Kidney epithelial cell (primary cell): ENCODE measurements at regions not wholly inside any gene's neighbourhood (a gene's known extent, or its start where the extent isn't known, plus 50 kb on each side); places are given as distances from the start of the nearest gene placed in this dataset.
"Not testable (repeated sequence)": the region's sequence is repeated elsewhere in the genome, so short reads cannot be mapped to it uniquely, and the experiment has no call there.

Experiments
- DNase-seq: peaks from one replicate; pipeline ENCODE4 v3.0.0-alpha.2; 2010; ENCODE audit warnings: low read depth
- H3K27me3 ChIP-seq: 2 replicates; pipeline ENCODE4 v1.6.0; 2011; ENCODE audit warnings: low read length; ENCODE audit not compliant: control insufficient read depth, insufficient read depth
- H3K36me3 ChIP-seq: 2 replicates; pipeline ENCODE4 v1.5.1; 2011; ENCODE audit warnings: low read length; ENCODE audit not compliant: control insufficient read depth, insufficient read depth
- H3K4me3 ChIP-seq: 2 replicates; pipeline ENCODE4 v1.5.1; 2011; ENCODE audit warnings: low read depth, mild to moderate bottlenecking, control low read depth, low read length
- TF ChIP-seq, protein P1 (sequence below): IDR thresholded peaks from 2 replicates; pipeline ENCODE4 v1.5.1; 2011; ENCODE audit warnings: mild to moderate bottlenecking, moderate library complexity, low read length, control low read depth, inconsistent platforms; ENCODE audit not compliant: insufficient read depth, poor library complexity, severe bottlenecking

DNA sequence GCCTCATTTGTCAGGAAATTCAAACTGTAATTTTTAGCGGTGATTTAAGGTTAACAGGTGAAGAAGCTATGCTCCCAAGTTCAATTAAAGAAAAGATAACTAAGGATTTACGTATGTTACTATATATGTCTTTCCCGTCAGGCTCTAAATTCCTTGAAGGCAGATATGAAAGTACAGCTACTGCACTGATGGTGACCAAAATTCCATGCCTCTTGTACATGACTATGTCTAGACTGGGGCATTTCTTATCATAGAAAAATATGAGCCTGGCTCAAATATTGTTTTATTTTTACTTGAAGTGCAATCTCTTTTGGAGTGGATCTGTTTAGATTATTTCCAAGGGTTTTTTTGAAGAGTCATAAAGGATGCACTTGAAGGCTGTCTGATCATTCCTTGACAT, 647.1 kb upstream of the KCNMB2 start:
- Histone ChIP-seq H3K27me3 (no peaks in the 10 kb centered on the region), H3K36me3 (no peaks in the 10 kb centered on the region), H3K4me3 (no peak overlapping the region)
- DNase-seq, result no peak
- TF ChIP-seq, protein P1, sequence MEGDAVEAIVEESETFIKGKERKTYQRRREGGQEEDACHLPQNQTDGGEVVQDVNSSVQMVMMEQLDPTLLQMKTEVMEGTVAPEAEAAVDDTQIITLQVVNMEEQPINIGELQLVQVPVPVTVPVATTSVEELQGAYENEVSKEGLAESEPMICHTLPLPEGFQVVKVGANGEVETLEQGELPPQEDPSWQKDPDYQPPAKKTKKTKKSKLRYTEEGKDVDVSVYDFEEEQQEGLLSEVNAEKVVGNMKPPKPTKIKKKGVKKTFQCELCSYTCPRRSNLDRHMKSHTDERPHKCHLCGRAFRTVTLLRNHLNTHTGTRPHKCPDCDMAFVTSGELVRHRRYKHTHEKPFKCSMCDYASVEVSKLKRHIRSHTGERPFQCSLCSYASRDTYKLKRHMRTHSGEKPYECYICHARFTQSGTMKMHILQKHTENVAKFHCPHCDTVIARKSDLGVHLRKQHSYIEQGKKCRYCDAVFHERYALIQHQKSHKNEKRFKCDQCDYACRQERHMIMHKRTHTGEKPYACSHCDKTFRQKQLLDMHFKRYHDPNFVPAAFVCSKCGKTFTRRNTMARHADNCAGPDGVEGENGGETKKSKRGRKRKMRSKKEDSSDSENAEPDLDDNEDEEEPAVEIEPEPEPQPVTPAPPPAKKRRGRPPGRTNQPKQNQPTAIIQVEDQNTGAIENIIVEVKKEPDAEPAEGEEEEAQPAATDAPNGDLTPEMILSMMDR, result no peak

DNA sequence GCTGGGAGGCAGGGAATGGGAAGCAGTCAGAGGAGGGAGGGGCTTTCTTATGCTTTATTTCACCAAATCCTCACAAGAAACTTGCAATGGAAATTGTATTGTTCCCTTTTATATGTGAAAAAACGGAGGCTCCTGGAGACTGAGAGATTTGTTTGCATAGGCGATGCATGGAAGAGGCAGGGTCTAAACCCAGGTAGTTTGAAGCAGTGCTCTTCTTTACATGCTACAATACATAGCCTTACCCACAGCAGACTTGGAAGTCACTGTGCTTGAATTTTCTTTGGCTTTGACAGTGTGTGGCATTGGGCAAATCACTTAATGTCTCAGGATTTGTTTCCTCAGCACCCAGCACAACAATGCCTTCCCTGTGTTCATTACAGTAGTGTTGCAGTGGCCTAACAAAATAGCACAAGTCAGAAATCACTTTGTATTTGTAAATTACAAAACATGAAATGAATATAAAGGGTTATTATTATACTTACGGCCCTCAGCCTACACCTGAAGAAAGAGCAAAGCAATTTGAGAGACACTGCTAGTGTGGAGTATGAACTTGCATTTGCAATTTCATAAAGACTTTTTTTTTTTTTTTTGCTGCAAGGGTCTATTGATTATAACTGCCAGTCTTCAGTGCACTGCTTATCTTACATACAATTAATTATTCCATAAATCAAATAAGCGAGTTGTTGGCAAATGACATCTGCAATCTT, 646.4 kb upstream of the KCNMB2 start:
- Histone ChIP-seq H3K36me3 (no peaks in the 10 kb centered on the region), H3K27me3 (no peaks in the 10 kb centered on the region), H3K4me3 (no peak overlapping the region)
- DNase-seq, result no peak
- TF ChIP-seq, protein P1, result no peak

DNA sequence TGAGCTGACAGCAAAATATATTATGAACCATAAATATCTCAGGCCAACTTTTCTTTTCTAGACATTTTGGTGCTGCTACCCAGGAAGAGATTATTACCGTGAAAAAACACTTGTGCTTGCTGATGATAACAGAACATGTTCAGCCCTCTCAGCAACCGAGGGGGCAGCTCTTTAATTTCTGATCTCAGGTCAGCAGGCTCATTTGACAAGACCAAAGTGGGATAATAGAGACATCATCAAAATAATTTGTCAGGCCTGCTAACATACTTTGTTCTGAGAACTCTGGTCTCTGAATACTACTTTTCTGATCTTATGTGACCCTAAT, 645.9 kb upstream of the KCNMB2 start:
- TF ChIP-seq, protein P1, result no peak
- no peak for DNase-seq
- Histone ChIP-seq H3K4me3 (no peak overlapping the region), H3K27me3 (no peaks in the 10 kb centered on the region), H3K36me3 (no peaks in the 10 kb centered on the region)

DNA sequence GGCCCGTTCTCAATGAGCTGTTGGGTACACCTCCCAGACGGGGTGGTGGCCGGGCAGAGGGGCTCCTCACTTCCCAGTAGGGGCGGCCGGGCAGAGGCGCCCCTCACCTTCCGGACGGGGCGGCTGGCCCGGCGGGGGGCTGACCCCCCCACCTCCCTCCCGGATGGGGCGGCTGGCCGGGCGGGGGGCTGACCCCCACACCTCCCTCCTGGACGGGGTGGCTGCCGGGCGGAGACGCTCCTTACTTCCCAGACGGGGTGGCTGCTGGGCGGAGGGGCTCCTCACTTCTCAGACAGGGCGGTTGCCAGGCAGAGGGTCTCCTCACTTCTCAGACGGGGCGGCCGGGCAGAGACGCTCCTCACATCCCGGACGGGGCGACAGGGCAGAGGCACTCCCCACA, 644.7 kb upstream of the KCNMB2 start:
- H3K36me3 ChIP-seq, H3K27me3 ChIP-seq, DNase-seq, H3K4me3 ChIP-seq: not testable (repeated sequence)

DNA sequence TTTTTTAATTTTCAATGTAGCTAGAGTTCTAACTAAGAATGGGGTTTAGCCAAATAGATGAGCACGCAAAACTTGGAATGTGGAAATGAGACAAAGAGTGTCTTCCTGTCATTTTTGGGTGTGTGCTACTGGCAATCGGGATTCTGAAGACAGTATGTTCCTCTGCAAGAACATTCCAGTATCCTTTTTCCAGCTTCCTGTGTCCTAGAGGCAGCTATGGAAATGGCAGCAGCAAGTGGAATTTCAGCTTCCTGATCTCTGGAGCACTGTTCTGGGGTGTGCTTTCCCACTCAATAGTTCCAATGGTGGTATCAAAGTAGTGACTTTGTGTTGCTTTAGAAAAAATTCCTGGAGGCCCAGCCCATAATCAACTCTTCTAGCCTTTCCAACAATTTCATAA, 642.9 kb upstream of the KCNMB2 start:
- no peaks in the 10 kb centered on the region for H3K36me3 ChIP-seq
- TF ChIP-seq, protein P1, result no peak
- no peaks in the 10 kb centered on the region for H3K27me3 ChIP-seq
- no peak overlapping the region for H3K4me3 ChIP-seq
- DNase-seq, result no peak

DNA sequence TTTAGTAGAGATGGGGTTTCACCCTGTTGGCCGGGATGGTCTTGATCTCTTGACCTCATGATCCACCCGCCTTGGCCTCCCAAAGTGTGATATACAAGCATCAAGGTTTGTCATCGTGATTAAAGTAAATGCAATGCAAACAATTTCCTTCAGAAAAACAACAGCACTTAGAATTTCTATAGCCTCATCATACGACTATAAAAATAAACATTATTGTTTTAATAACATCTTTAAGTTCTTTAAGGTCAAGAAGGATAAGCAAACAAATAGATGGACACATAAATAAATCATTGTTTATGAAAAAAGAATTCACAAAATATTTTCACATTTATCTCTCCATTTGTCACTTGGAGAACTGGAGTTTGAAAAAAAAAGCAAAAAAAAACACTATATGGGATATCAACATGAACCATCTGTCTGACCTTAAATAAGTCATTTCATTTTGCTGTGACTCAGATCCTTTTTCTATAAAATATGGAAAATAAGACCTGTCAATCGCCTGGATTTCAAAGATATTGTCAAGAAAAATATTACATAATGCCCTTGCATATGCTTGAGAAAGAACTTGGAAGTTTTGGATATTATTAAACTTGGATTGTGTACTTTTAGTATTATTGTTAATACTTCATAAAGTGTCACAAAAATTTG, 642.0 kb upstream of the KCNMB2 start:
- TF ChIP-seq, protein P1, result no peak
- DNase-seq, result no peak
- Histone ChIP-seq H3K4me3 (no peak overlapping the region), H3K27me3 (no peaks in the 10 kb centered on the region), H3K36me3 (no peaks in the 10 kb centered on the region)
